Caco-2 (cell line): ENCODE measurements at regions not wholly inside any gene's neighbourhood (a gene's known extent, or its start where the extent isn't known, plus 50 kb on each side); places are given as distances from the start of the nearest gene placed in this dataset.

Source experiments
- BruUV-seq: library from RNA; stranded (reverse); fragments of 400-500 nt; replicated peaks from 2 replicates; lab custom pipeline; 2021; lab: Mats Ljungman, UMichigan
- CTCF ChIA-PET: fragments of 300-600 bp; sonication (Branson Sonifier 250); formaldehyde crosslinking; loops from one replicate; lab custom pipeline; 2022; ENCODE audit warnings: antibody characterized with exemption; lab: Charles Lee
- POLR2A ChIA-PET: fragments of 300-600 bp; sonication (Branson Sonifier 250); formaldehyde crosslinking; loops from one replicate; lab custom pipeline; 2022; ENCODE audit warnings: antibody characterized with exemption; lab: Charles Lee
- DNase-seq, 2 experiments: peaks; one replicate each; pipeline versions ENCODE4 v3.0.0 to v3.0.0-alpha.2; 2020 to 2022
- H3K27me3 ChIP-seq: replicated peaks from 2 replicates; pipeline ENCODE4 v1.6.0; 2011; ENCODE audit warnings: low read length; ENCODE audit not compliant: control insufficient read depth, insufficient read depth
- H3K36me3 ChIP-seq: 2 replicates; pipeline ENCODE4 v1.5.1; 2011; ENCODE audit warnings: low read length; ENCODE audit not compliant: control insufficient read depth, insufficient read depth
- H3K4me1 ChIP-seq: fragments of 250-450 bp; sonication (Bioruptor Pico); 2 replicates; pipeline ENCODE4 v1.5.1; 2020; ENCODE audit warnings: mild to moderate bottlenecking
- H3K4me3 ChIP-seq: 2 replicates; pipeline ENCODE4 v1.5.1; 2011; ENCODE audit warnings: low read depth, mild to moderate bottlenecking, control low read depth, low read length
- H3K9me3 ChIP-seq: fragments of 250-450 bp; sonication (Bioruptor Pico); 2 replicates; pipeline ENCODE4 v1.5.1; 2020; ENCODE audit warnings: mild to moderate bottlenecking, moderate library complexity
- H3K27ac Mint-ChIP-seq: one replicate; pipeline ENCODE4 v1.8.0; 2022; ENCODE audit warnings: mixed read lengths; ENCODE audit not compliant: unreplicated experiment
- H3K27me3 Mint-ChIP-seq: one replicate; pipeline ENCODE4 v1.8.0; 2022; ENCODE audit warnings: mixed read lengths; ENCODE audit not compliant: insufficient read depth, unreplicated experiment
- H3K36me3 Mint-ChIP-seq: one replicate; pipeline ENCODE4 v1.8.0; 2022; ENCODE audit warnings: mild to moderate bottlenecking, mixed read lengths; ENCODE audit not compliant: insufficient read depth, unreplicated experiment
- H3K4me1 Mint-ChIP-seq: one replicate; pipeline ENCODE4 v1.8.0; 2022; ENCODE audit warnings: low read depth, mixed read lengths; ENCODE audit not compliant: unreplicated experiment
- H3K4me3 Mint-ChIP-seq: one replicate; pipeline ENCODE4 v1.8.0; 2022; ENCODE audit warnings: mild to moderate bottlenecking, moderate library complexity, mixed read lengths; ENCODE audit not compliant: unreplicated experiment
- H3K9me3 Mint-ChIP-seq: one replicate; pipeline ENCODE4 v1.8.0; 2022; ENCODE audit warnings: mixed read lengths; ENCODE audit not compliant: unreplicated experiment
- CTCF ChIP-seq, 2 experiments: fragments of 200-600 bp in 1 of 2; IDR thresholded peaks; 1 replicate in 1 of 2; 2 replicates in 1 of 2; pipeline versions ENCODE4 v1.5.1 to v1.8.0; 2011 to 2022; ENCODE audit warnings: antibody characterized with exemption in 1 of 2, control low read depth in 1 of 2, inconsistent platforms in 1 of 2, low read depth in 1 of 2, low read length in 1 of 2, mild to moderate bottlenecking in 1 of 2, moderate library complexity in 1 of 2; ENCODE audit not compliant: insufficient read depth in 1 of 2, severe bottlenecking in 1 of 2, unreplicated experiment in 1 of 2
- intact Hi-C: fragments of 100-400 bp; cut with micrococcal nuclease; formaldehyde crosslinking; loops from one replicate; pipeline ENCODE4 v1.10.0; 2022; ENCODE audit not compliant: unreplicated experiment

DNA sequence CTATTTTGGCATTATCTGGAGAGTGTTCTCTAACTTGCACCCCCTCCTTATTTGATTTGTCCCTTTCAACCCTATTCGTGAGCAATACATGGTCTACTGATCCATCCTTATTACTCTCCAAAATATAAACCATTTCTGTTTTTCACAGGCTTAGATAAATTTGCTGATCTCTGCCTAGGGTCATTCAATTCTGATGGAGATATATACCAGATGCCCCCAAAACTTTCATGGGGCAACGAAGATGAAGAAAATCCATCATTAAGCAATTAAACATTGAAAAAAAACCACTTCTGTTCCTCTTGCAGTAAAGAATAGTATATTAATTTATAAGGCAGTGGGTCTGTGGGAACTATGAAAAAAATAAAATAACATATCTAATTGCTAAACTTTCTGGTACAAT lies 313.4 kb downstream of the CASP12 start:
- no peak overlapping the region for H3K4me3 ChIP-seq
- Mint-ChIP-seq H3K9me3 (no peaks in the 10 kb centered on the region), H3K27me3 (peaks cover 9% of the 10 kb centered on the region), H3K27ac (no peak overlapping the region), H3K4me3 (no peak overlapping the region), H3K4me1 (no peaks in the 10 kb centered on the region), H3K36me3 (no peaks in the 10 kb centered on the region)
- H3K4me1 ChIP-seq, result no peaks in the 10 kb centered on the region
- no peaks in the 10 kb centered on the region for H3K27me3 ChIP-seq
- DNase-seq, result no peak
- intact Hi-C loops, result no loop called here
- no peaks in the 10 kb centered on the region for H3K36me3 ChIP-seq
- no peak for TF ChIP-seq CTCF (IDR thresholded peaks at IDR 0.05; ENCODE audit: insufficient read depth in 1 of 2, low read depth in 1 of 2, low read length in 1 of 2, severe bottlenecking in 1 of 2, unreplicated experiment in 1 of 2)
- H3K9me3 ChIP-seq, result no peaks in the 10 kb centered on the region
- BruUV-seq, result no TSS peak
- CTCF ChIA-PET, result no interaction called here
- POLR2A ChIA-PET, result no interaction called here

DNA sequence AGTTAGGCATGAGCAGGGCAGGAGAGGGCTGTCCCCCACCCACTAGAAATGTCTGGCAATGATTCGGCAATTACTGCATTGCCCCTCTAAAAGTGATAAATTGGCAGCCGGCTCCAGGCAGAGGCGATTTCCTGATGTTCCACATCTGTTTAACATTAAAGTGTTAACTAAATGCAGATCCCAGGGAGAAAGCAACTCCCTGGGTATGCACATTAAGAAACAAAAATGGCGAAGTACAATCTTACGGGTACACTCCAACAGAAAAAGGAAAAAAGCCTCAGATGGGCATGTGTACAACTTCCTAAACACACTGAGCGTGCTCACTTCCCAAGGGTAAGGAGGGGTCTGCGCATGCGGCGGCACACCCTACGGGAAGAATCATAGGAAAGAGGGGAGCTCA lies 314.4 kb downstream of the CASP12 start:
- intact Hi-C loops, result no loop called here
- no peak overlapping the region for H3K27ac Mint-ChIP-seq
- no peak overlapping the region for H3K4me3 Mint-ChIP-seq
- POLR2A ChIA-PET, result no interaction called here
- H3K4me1 ChIP-seq, result no peaks in the 10 kb centered on the region
- CTCF ChIA-PET, result no interaction called here
- H3K27me3 ChIP-seq, result no peaks in the 10 kb centered on the region
- BruUV-seq, result no TSS peak
- no peaks in the 10 kb centered on the region for H3K36me3 Mint-ChIP-seq
- no peaks in the 10 kb centered on the region for H3K9me3 ChIP-seq
- H3K4me3 ChIP-seq, result no peak overlapping the region
- no peak for TF ChIP-seq CTCF (IDR thresholded peaks at IDR 0.05; ENCODE audit: insufficient read depth in 1 of 2, low read depth in 1 of 2, low read length in 1 of 2, severe bottlenecking in 1 of 2, unreplicated experiment in 1 of 2)
- H3K36me3 ChIP-seq, result no peaks in the 10 kb centered on the region
- DNase-seq, result no peak
- no peaks in the 10 kb centered on the region for H3K4me1 Mint-ChIP-seq
- no peaks in the 10 kb centered on the region for H3K9me3 Mint-ChIP-seq
- peaks cover 9% of the 10 kb centered on the region for H3K27me3 Mint-ChIP-seq

GRCh38 chr11:104582431-104582830 lies 315.8 kb downstream of the CASP12 start:
- H3K27me3 ChIP-seq, result no peaks in the 10 kb centered on the region

More at GRCh38 chr11:104582431-104582830, 315.8 kb downstream of the CASP12 start:
- Mint-ChIP-seq H3K4me1 (no peaks in the 10 kb centered on the region), H3K4me3 (no peak overlapping the region), H3K27me3 (peaks cover 9% of the 10 kb centered on the region), H3K9me3 (no peaks in the 10 kb centered on the region), H3K36me3 (no peaks in the 10 kb centered on the region), H3K27ac (no peak overlapping the region)
- DNase-seq, result no peak
- no TSS peak for BruUV-seq
- CTCF ChIA-PET, result no interaction called here
- Histone ChIP-seq H3K36me3 (no peaks in the 10 kb centered on the region), H3K4me3 (no peak overlapping the region), H3K4me1 (no peaks in the 10 kb centered on the region), H3K9me3 (no peaks in the 10 kb centered on the region)
- POLR2A ChIA-PET, result no interaction called here
- intact Hi-C loops, result no loop called here
- TF ChIP-seq CTCF (IDR thresholded peaks at IDR 0.05; ENCODE audit: insufficient read depth in 1 of 2, low read depth in 1 of 2, low read length in 1 of 2, severe bottlenecking in 1 of 2, unreplicated experiment in 1 of 2), result no peak
